H1 (cell line): ENCODE measurements at regions not wholly inside any gene's neighbourhood (a gene's known extent, or its start where the extent isn't known, plus 50 kb on each side); places are given as distances from the start of the nearest gene placed in this dataset.

ENCODE experiments used
- CTCF ChIA-PET: fragments of 300-600 bp; sonication (Branson Sonifier 250); formaldehyde crosslinking; loops from one replicate; lab custom pipeline; 2021; ENCODE audit not compliant: partially characterized antibody; lab: Charles Lee
- POLR2A ChIA-PET: fragments of 300-600 bp; sonication (Branson Sonifier 250); formaldehyde crosslinking; loops from one replicate; lab custom pipeline; 2021; ENCODE audit warnings: inconsistent platforms; ENCODE audit not compliant: partially characterized antibody; lab: Charles Lee
- DNase-seq, 2 experiments: peaks; one replicate each; pipeline versions ENCODE4 v3.0.0 to v3.0.0-alpha.2; 2010 to 2022; ENCODE audit warnings: low spot score in 2 of 2, low read depth in 1 of 2, mixed read lengths in 1 of 2
- FAIRE-seq: peaks from 2 replicates; lab custom pipeline; 2011; peaks lifted over from hg19 to GRCh38; lab: Jason Lieb, UNC
- H2AFZ ChIP-seq: 2 replicates; pipeline ENCODE4 v1.8.1; 2012; ENCODE audit warnings: low read length, inconsistent platforms
- H2AK5ac ChIP-seq: 2 replicates; pipeline ENCODE4 v1.6.1; 2013; ENCODE audit warnings: low read depth, low read length
- H2BK120ac ChIP-seq: replicated peaks from 2 replicates; pipeline ENCODE3; 2013; ENCODE audit warnings: low read depth, low read length, inconsistent platforms
- H2BK12ac ChIP-seq: 2 replicates; pipeline ENCODE4 v1.6.1; 2013; ENCODE audit warnings: low read depth, low read length
- H2BK15ac ChIP-seq: 2 replicates; pipeline ENCODE4 v1.6.1; 2013; ENCODE audit warnings: low read length
- H2BK20ac ChIP-seq: 2 replicates; pipeline ENCODE4 v1.6.1; 2013; ENCODE audit warnings: low read length
- H2BK5ac ChIP-seq: 2 replicates; pipeline ENCODE4 v1.6.1; 2013; ENCODE audit warnings: low read depth, low read length
- H3K14ac ChIP-seq: 2 replicates; pipeline ENCODE4 v1.6.1; 2013; ENCODE audit warnings: inconsistent platforms; ENCODE audit not compliant: insufficient read length
- H3K18ac ChIP-seq: 2 replicates; pipeline ENCODE4 v1.6.1; 2013; ENCODE audit warnings: low read length; ENCODE audit errors: extremely low read depth
- H3K23ac ChIP-seq: 2 replicates; pipeline ENCODE4 v1.6.1; 2013; ENCODE audit warnings: inconsistent platforms; ENCODE audit not compliant: insufficient read length
- H3K23me2 ChIP-seq: 2 replicates; pipeline ENCODE4 v1.6.1; 2013; ENCODE audit warnings: low read depth, low read length
- H3K27ac ChIP-seq: 2 replicates; pipeline ENCODE4 v1.6.1; 2011; ENCODE audit warnings: low read depth, low read length, inconsistent platforms
- H3K27me3 ChIP-seq, 4 experiments: replicated peaks in 1 of 4; 1 replicate in 1 of 4; 2 replicates in 3 of 4; pipeline versions ENCODE4 v1.6.1 to v1.8.1; 2011 to 2013; ENCODE audit warnings: low read length in 3 of 4, mild to moderate bottlenecking in 3 of 4, inconsistent platforms in 2 of 4, mixed read lengths in 2 of 4, moderate library complexity in 1 of 4; ENCODE audit not compliant: control insufficient read depth in 3 of 4, insufficient read depth in 3 of 4; ENCODE audit errors: extremely low read depth in 1 of 4
- H3K36me3 ChIP-seq, 4 experiments: 2 replicates each; pipeline versions ENCODE4 v1.6.1 to v1.8.1; 2011 to 2013; ENCODE audit warnings: mild to moderate bottlenecking in 4 of 4, low read length in 3 of 4, moderate library complexity in 2 of 4, control low read depth in 1 of 4, inconsistent platforms in 1 of 4; ENCODE audit not compliant: insufficient read depth in 4 of 4, control insufficient read depth in 2 of 4
- H3K4ac ChIP-seq: replicated peaks from 2 replicates; pipeline ENCODE3; 2013; ENCODE audit warnings: low read length, low read depth, mixed read lengths, inconsistent platforms; ENCODE audit not compliant: insufficient read length
- H3K4me1 ChIP-seq, 4 experiments: replicated peaks in 1 of 4; 1 replicate in 1 of 4; 2 replicates in 3 of 4; pipeline versions ENCODE4 v1.6.1 to v1.8.1; 2011 to 2013; ENCODE audit warnings: low read length in 3 of 4, inconsistent platforms in 2 of 4, mixed read lengths in 1 of 4; ENCODE audit not compliant: insufficient read depth in 4 of 4, control insufficient read depth in 3 of 4
- H3K4me2 ChIP-seq, 2 experiments: 2 replicates each; pipeline versions ENCODE4 v1.6.1 to v1.8.1; 2011 to 2013; ENCODE audit warnings: low read depth in 2 of 2, low read length in 2 of 2, control low read depth in 1 of 2, inconsistent platforms in 1 of 2, mild to moderate bottlenecking in 1 of 2; ENCODE audit not compliant: insufficient read depth in 1 of 2
- H3K4me3 ChIP-seq, 4 experiments: fragments of 200-600, 300-600 bp in 1 of 4; sonication (generic), shearing (Covaris generic), sonication (Bioruptor Twin) in 1 of 4; 2 replicates each; pipeline versions ENCODE4 v1.5.1 to v1.8.1; 2011 to 2016; ENCODE audit warnings: low read length in 4 of 4, low read depth in 3 of 4, control low read depth in 2 of 4, inconsistent platforms in 2 of 4, mild to moderate bottlenecking in 2 of 4, mixed read lengths in 1 of 4, moderate library complexity in 1 of 4; ENCODE audit not compliant: insufficient read depth in 2 of 4; ENCODE audit errors: extremely low read depth in 1 of 4
- H3K56ac ChIP-seq: replicated peaks from 2 replicates; pipeline ENCODE3; 2013; ENCODE audit warnings: low read depth, mild to moderate bottlenecking, mixed read lengths, low read length, inconsistent platforms; ENCODE audit not compliant: insufficient read length
- H3K79me1 ChIP-seq: 2 replicates; pipeline ENCODE4 v1.6.1; 2013; ENCODE audit warnings: low read depth, low read length, control low read depth
- H3K79me2 ChIP-seq, 2 experiments: 2 replicates each; pipeline versions ENCODE4 v1.6.1 to v1.8.1; 2012 to 2013; ENCODE audit warnings: low read length in 2 of 2, mild to moderate bottlenecking in 2 of 2, inconsistent platforms in 1 of 2; ENCODE audit not compliant: insufficient read depth in 2 of 2, control insufficient read depth in 1 of 2
- H3K9ac ChIP-seq, 4 experiments: replicated peaks in 1 of 4; 1 replicate in 1 of 4; 2 replicates in 3 of 4; pipeline versions ENCODE4 v1.6.1 to v1.8.1; 2011 to 2013; ENCODE audit warnings: low read depth in 3 of 4, low read length in 3 of 4, control low read depth in 2 of 4, mild to moderate bottlenecking in 2 of 4, moderate library complexity in 2 of 4, inconsistent platforms in 1 of 4; ENCODE audit errors: extremely low read depth in 1 of 4
- H3K9me3 ChIP-seq, 2 experiments: 2 replicates each; pipeline versions ENCODE4 v1.6.1 to v1.8.1; 2012 to 2013; ENCODE audit warnings: mild to moderate bottlenecking in 2 of 2, moderate library complexity in 2 of 2, control low read depth in 1 of 2, inconsistent platforms in 1 of 2, low read depth in 1 of 2, low read length in 1 of 2, mixed read lengths in 1 of 2; ENCODE audit not compliant: insufficient read depth in 2 of 2
- H4K20me1 ChIP-seq, 2 experiments: replicated peaks in 1 of 2; 2 replicates each; pipeline versions ENCODE3 to v1.8.1; 2011 to 2013; ENCODE audit warnings: inconsistent platforms in 2 of 2, low read length in 2 of 2, mild to moderate bottlenecking in 1 of 2; ENCODE audit not compliant: insufficient read depth in 2 of 2, control insufficient read depth in 1 of 2
- H4K5ac ChIP-seq: 2 replicates; pipeline ENCODE4 v1.6.1; 2013; ENCODE audit warnings: low read length, low read depth, mixed read lengths, inconsistent platforms; ENCODE audit not compliant: insufficient read length
- H4K8ac ChIP-seq: 2 replicates; pipeline ENCODE4 v1.8.0; 2013; ENCODE audit warnings: mild to moderate bottlenecking, moderate library complexity, low read length, inconsistent platforms; ENCODE audit not compliant: insufficient read depth; ENCODE audit errors: extremely low read depth
- H4K91ac ChIP-seq: replicated peaks from 2 replicates; pipeline ENCODE3; 2013; ENCODE audit warnings: low read length, mixed read lengths, inconsistent platforms; ENCODE audit not compliant: insufficient read length
- BCL11A ChIP-seq, 2 experiments: IDR thresholded peaks; one replicate each; pipeline ENCODE4 v1.6.1; 2011; ENCODE audit warnings: low read depth in 2 of 2, low read length in 2 of 2, mild to moderate bottlenecking in 2 of 2
- CHD2 ChIP-seq: IDR thresholded peaks from 2 replicates; pipeline ENCODE4 v1.6.1; 2012; ENCODE audit warnings: low read length, improper control_type of control experiment
- E2F6 ChIP-seq: IDR thresholded peaks from 2 replicates; pipeline ENCODE4 v1.6.1; 2012; ENCODE audit warnings: inconsistent platforms
- FOSL1 ChIP-seq: IDR thresholded peaks from 2 replicates; pipeline ENCODE4 v1.6.1; 2011; ENCODE audit warnings: mild to moderate bottlenecking, low read depth, low read length, moderate library complexity; ENCODE audit not compliant: insufficient read depth
- POLR2AphosphoS5 ChIP-seq: IDR thresholded peaks from 2 replicates; pipeline ENCODE4 v1.6.1; 2011; ENCODE audit warnings: low read depth, low read length
- RAD21 ChIP-seq, 2 experiments: IDR thresholded peaks in 1 of 2; conservative IDR thresholded peaks in 1 of 2; 2 replicates each; pipeline ENCODE4 v1.6.1; 2011; ENCODE audit warnings: low read depth in 2 of 2, low read length in 2 of 2, improper control_type of control experiment in 1 of 2, inconsistent platforms in 1 of 2, mild to moderate bottlenecking in 1 of 2, moderate library complexity in 1 of 2
- SAP30 ChIP-seq: fragments of 300-600 bp; sonication (generic); IDR thresholded peaks from 2 replicates; pipeline ENCODE4 v1.7.1; 2012; ENCODE audit warnings: low read length, moderate library complexity, mild to moderate bottlenecking, inconsistent platforms; ENCODE audit not compliant: insufficient read depth, insufficient replicate concordance
- SP4 ChIP-seq: IDR thresholded peaks from 2 replicates; pipeline ENCODE4 v1.6.1; 2012; ENCODE audit warnings: low read length, inconsistent platforms
- WGBS, 2 experiments: shearing (Covaris generic) in 1 of 2; methylation state at CpG; one replicate each; pipeline versions ENCODE4 v1.1.6 to v1.1.7; 2013 to 2015; ENCODE audit warnings: low lambda C conversion rate in 2 of 2, mixed read lengths in 2 of 2, inconsistent platforms in 1 of 2, low coverage in 1 of 2, missing lambda C conversion rate in 1 of 2; ENCODE audit not compliant: insufficient replicate concordance in 2 of 2, insufficient coverage in 1 of 2, insufficient read length in 1 of 2; ENCODE audit errors: extremely low coverage in 1 of 2, missing lambda C conversion rate in 1 of 2; 5-methylcytosine and 5-hydroxymethylcytosine counted together
- TF ChIP-seq, protein P1 (sequence below), 3 experiments: IDR thresholded peaks; 1 replicate in 2 of 3; 2 replicates in 1 of 3; pipeline versions ENCODE4 v1.5.1 to v1.6.1; 2011; ENCODE audit warnings: low read length in 3 of 3, mild to moderate bottlenecking in 3 of 3, inconsistent platforms in 2 of 3, low read depth in 1 of 3, moderate library complexity in 1 of 3; ENCODE audit not compliant: insufficient read depth in 1 of 3; ENCODE audit errors: control extremely low read depth in 1 of 3

GRCh38 chr12:11954181-11954580, 116.6 kb upstream of the BCL2L14 start:
- Histone ChIP-seq H2BK20ac (no peak overlapping the region), H3K9me3 (no peaks in the 10 kb centered on the region), H2BK5ac (no peak overlapping the region), H2AK5ac (no peak overlapping the region), H2BK15ac (no peak overlapping the region), H3K27ac (no peak overlapping the region), H4K8ac (no peak overlapping the region), H3K27me3 (0 out of 7 replicates have a peak, but pooled peaks cover 0 to 2% (median 0%) of the 10 kb centered on the region in 4 experiments), H3K18ac (no peak overlapping the region), H3K4me1 (peaks cover 0 to 7% (median 1%) of the 10 kb centered on the region in 4 experiments; a peak in 2 of 7 replicates), H3K23ac (no peak overlapping the region), H3K79me1 (no peaks in the 10 kb centered on the region), H4K5ac (no peak overlapping the region), H3K14ac (no peak overlapping the region), H3K4me2 (no peak overlapping the region), H2BK12ac (no peak overlapping the region), H2BK120ac (no peak overlapping the region), H3K56ac (no peak overlapping the region), H3K23me2 (0 out of 2 replicates have a peak, but pooled peaks cover under 1% of the 10 kb centered on the region), H4K20me1 (no peaks in the 10 kb centered on the region), H3K4me3 (no peak overlapping the region), H3K36me3 (no peaks in the 10 kb centered on the region), H3K4ac (no peak overlapping the region), H3K9ac (no peak overlapping the region), H4K91ac (no peak overlapping the region), H3K79me2 (no peaks in the 10 kb centered on the region), H2AFZ (no peak overlapping the region)
- CTCF ChIA-PET, result interaction anchor here (1.1 to 2.0 kb wide), 2 partner anchors 10 to 221 kb away, joined by 3 to 5 read pairs; no protein-coding TSS in a partner anchor
- 93% methylated on average over 2 of the region's 2 CpGs; no CpG with 5 or more reads in 1 of the 2 experiments for WGBS, 2 experiments
- POLR2A ChIA-PET, result no interaction called here
- no peak for FAIRE-seq
- DNase-seq, result no peak
- TF ChIP-seq BCL11A (IDR thresholded peaks at IDR 0.05; ENCODE audit: low read depth in 2 of 2, low read length in 2 of 2) (no peak), FOSL1 (no peak), E2F6 (no peak), RAD21 (IDR thresholded peaks at IDR 0.05 in 1 of 2, conservative IDR thresholded peaks at IDR 0.05 in 1 of 2; ENCODE audit: low read depth in 2 of 2, low read length in 2 of 2) (no peak), POLR2AphosphoS5 (no peak), SAP30 (no peak), CHD2 (no peak), SP4 (no peak)
- TF ChIP-seq, protein P1, sequence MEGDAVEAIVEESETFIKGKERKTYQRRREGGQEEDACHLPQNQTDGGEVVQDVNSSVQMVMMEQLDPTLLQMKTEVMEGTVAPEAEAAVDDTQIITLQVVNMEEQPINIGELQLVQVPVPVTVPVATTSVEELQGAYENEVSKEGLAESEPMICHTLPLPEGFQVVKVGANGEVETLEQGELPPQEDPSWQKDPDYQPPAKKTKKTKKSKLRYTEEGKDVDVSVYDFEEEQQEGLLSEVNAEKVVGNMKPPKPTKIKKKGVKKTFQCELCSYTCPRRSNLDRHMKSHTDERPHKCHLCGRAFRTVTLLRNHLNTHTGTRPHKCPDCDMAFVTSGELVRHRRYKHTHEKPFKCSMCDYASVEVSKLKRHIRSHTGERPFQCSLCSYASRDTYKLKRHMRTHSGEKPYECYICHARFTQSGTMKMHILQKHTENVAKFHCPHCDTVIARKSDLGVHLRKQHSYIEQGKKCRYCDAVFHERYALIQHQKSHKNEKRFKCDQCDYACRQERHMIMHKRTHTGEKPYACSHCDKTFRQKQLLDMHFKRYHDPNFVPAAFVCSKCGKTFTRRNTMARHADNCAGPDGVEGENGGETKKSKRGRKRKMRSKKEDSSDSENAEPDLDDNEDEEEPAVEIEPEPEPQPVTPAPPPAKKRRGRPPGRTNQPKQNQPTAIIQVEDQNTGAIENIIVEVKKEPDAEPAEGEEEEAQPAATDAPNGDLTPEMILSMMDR (IDR thresholded peaks at IDR 0.05; ENCODE audit: control extremely low read depth in 1 of 3, insufficient read depth in 1 of 3, low read depth in 1 of 3, low read length in 3 of 3), result no peak
